Hindlimb muscle (tissue), 1 donor: ENCODE measurements at regions not wholly inside any gene's neighbourhood (a gene's known extent, or its start where the extent isn't known, plus 50 kb on each side); places are given as distances from the start of the nearest gene placed in this dataset.
"Not testable (repeated sequence)": the region's sequence is repeated elsewhere in the genome, so short reads cannot be mapped to it uniquely, and the experiment has no call there.

ENCODE experiments used
- DNase-seq: peaks from one replicate; pipeline ENCODE4 v3.0.0-alpha.2; 2013

- DNase-seq: no peak
Observed at GRCh38 chr7:68865351-68866199, 732.7 kb upstream of the AUTS2 start.

GRCh38 chr7:68866200-68866570 lies 732.1 kb upstream of the AUTS2 start:
- DNase-seq: no peak

- not testable (repeated sequence) for DNase-seq
Observed at GRCh38 chr7:68866721-68867120, 731.6 kb upstream of the AUTS2 start.

- no peak for DNase-seq
Observed at GRCh38 chr7:68868978-68869377, 729.3 kb upstream of the AUTS2 start.

GRCh38 chr7:68873616-68874015 lies 724.7 kb upstream of the AUTS2 start:
- no peak for DNase-seq

GRCh38 chr7:68875857-68876256 lies 722.4 kb upstream of the AUTS2 start:
- DNase-seq: no peak

GRCh38 chr7:68887116-68887515 lies 711.2 kb upstream of the AUTS2 start:
- not testable (repeated sequence) for DNase-seq

GRCh38 chr7:68888971-68889385 lies 709.3 kb upstream of the AUTS2 start:
- DNase-seq: no peak

GRCh38 chr7:68892236-68892635 lies 706.0 kb upstream of the AUTS2 start:
- DNase-seq: no peak

GRCh38 chr7:68893411-68893810 lies 704.9 kb upstream of the AUTS2 start:
- DNase-seq: peak; percentile 84

- DNase-seq: not testable (repeated sequence)
Observed at GRCh38 chr7:68899156-68899555, 699.1 kb upstream of the AUTS2 start.

GRCh38 chr7:68900096-68900495 lies 698.2 kb upstream of the AUTS2 start:
- DNase-seq: no peak

GRCh38 chr7:68904630-68905029 lies 693.6 kb upstream of the AUTS2 start:
- DNase-seq: no peak

GRCh38 chr7:68911754-68912153 lies 686.5 kb upstream of the AUTS2 start:
- DNase-seq: no peak

- DNase-seq: no peak
Observed at GRCh38 chr7:68914006-68914405, 684.3 kb upstream of the AUTS2 start.

GRCh38 chr7:68917041-68917651 lies 681.1 kb upstream of the AUTS2 start:
- no peak for DNase-seq

- no peak for DNase-seq
Observed at GRCh38 chr7:68918621-68919020, 679.7 kb upstream of the AUTS2 start.

- DNase-seq: no peak
Observed at GRCh38 chr7:68922850-68923249, 675.4 kb upstream of the AUTS2 start.

GRCh38 chr7:68925241-68925640 lies 673.0 kb upstream of the AUTS2 start:
- DNase-seq: no peak

- DNase-seq: peak; percentile 33
Observed at GRCh38 chr7:68929781-68930261, 668.5 kb upstream of the AUTS2 start.

- no peak for DNase-seq
Observed at GRCh38 chr7:68936471-68937035, 661.7 kb upstream of the AUTS2 start.

- no peak for DNase-seq
Observed at GRCh38 chr7:68938151-68938550, 660.1 kb upstream of the AUTS2 start.

- no peak for DNase-seq
Observed at GRCh38 chr7:68943786-68944185, 654.5 kb upstream of the AUTS2 start.

- DNase-seq: no peak
Observed at GRCh38 chr7:68955656-68956055, 642.6 kb upstream of the AUTS2 start.
